ENCODE measurements at regions not wholly inside any gene's neighbourhood (a gene's known extent, or its start where the extent isn't known, plus 50 kb on each side); places are given as distances from the start of the nearest gene placed in this dataset.

GRCh38 chr6:62740596-62740995, 454.6 kb upstream of the KHDRBS2 start:
- TF ChIP-seq, protein P1, sequence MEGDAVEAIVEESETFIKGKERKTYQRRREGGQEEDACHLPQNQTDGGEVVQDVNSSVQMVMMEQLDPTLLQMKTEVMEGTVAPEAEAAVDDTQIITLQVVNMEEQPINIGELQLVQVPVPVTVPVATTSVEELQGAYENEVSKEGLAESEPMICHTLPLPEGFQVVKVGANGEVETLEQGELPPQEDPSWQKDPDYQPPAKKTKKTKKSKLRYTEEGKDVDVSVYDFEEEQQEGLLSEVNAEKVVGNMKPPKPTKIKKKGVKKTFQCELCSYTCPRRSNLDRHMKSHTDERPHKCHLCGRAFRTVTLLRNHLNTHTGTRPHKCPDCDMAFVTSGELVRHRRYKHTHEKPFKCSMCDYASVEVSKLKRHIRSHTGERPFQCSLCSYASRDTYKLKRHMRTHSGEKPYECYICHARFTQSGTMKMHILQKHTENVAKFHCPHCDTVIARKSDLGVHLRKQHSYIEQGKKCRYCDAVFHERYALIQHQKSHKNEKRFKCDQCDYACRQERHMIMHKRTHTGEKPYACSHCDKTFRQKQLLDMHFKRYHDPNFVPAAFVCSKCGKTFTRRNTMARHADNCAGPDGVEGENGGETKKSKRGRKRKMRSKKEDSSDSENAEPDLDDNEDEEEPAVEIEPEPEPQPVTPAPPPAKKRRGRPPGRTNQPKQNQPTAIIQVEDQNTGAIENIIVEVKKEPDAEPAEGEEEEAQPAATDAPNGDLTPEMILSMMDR (IDR thresholded peaks at IDR 0.05; ENCODE audit: borderline replicate concordance, extremely low read depth, low read length, poor library complexity, severe bottlenecking): no peak
- TF ChIP-seq EZH2 (IDR thresholded peaks at IDR 0.05; ENCODE audit: borderline replicate concordance, low read depth, low read length, severe bottlenecking): no peak

All from DND-41 (cell line).